HG02798 (cell line): ENCODE measurements at regions not wholly inside any gene's neighbourhood (a gene's known extent, or its start where the extent isn't known, plus 50 kb on each side); places are given as distances from the start of the nearest gene placed in this dataset.
"Not testable (repeated sequence)": the region's sequence is repeated elsewhere in the genome, so short reads cannot be mapped to it uniquely, and the experiment has no call there.

Experiments
- ATAC-seq: cut with Tn5 transposase; IDR thresholded peaks from one replicate; pipeline ENCODE4 v1.9.1; 2021; ENCODE audit warnings: mild to moderate bottlenecking; ENCODE audit not compliant: unreplicated experiment, poor library complexity

- ATAC-seq, result no peak
Observed at GRCh38 chr13:76329866-76330580, 556.2 kb downstream of the KCTD12 start.

GRCh38 chr13:76329004-76329403 lies 557.2 kb downstream of the KCTD12 start:
- ATAC-seq, result no peak

- ATAC-seq, result no peak
Observed at GRCh38 chr13:76326343-76326742, 559.9 kb downstream of the KCTD12 start.

- no peak for ATAC-seq
Observed at GRCh38 chr13:76319921-76320320, 566.3 kb downstream of the KCTD12 start.

- ATAC-seq, result no peak
Observed at GRCh38 chr13:76316998-76317527, 569.1 kb downstream of the KCTD12 start.

GRCh38 chr13:76314495-76314894 lies 571.7 kb downstream of the KCTD12 start:
- no peak for ATAC-seq

- ATAC-seq, result no peak
Observed at GRCh38 chr13:76307142-76307541, 579.1 kb downstream of the KCTD12 start.

GRCh38 chr13:76300688-76301087 lies 585.5 kb downstream of the KCTD12 start:
- no peak for ATAC-seq

GRCh38 chr13:76297331-76297730 lies 588.9 kb downstream of the KCTD12 start:
- ATAC-seq, result no peak

GRCh38 chr13:76296751-76297150 lies 589.5 kb downstream of the KCTD12 start:
- ATAC-seq, result no peak

GRCh38 chr13:76295020-76295419 lies 591.2 kb downstream of the KCTD12 start:
- ATAC-seq, result not testable (repeated sequence)

GRCh38 chr13:76293751-76294150 lies 592.5 kb downstream of the KCTD12 start:
- no peak for ATAC-seq

- ATAC-seq, result no peak
Observed at GRCh38 chr13:76293346-76293745, 592.9 kb downstream of the KCTD12 start.

- ATAC-seq, result no peak
Observed at GRCh38 chr13:76292726-76293125, 593.5 kb downstream of the KCTD12 start.

GRCh38 chr13:76292031-76292430 lies 594.2 kb downstream of the KCTD12 start:
- no peak for ATAC-seq

- no peak for ATAC-seq
Observed at GRCh38 chr13:76289558-76289957, 596.6 kb downstream of the KCTD12 start.

- no peak for ATAC-seq
Observed at GRCh38 chr13:76286178-76286577, 600.0 kb downstream of the KCTD12 start.

- no peak for ATAC-seq
Observed at GRCh38 chr13:76285463-76285862, 600.7 kb downstream of the KCTD12 start.

- ATAC-seq, result not testable (repeated sequence)
Observed at GRCh38 chr13:76279766-76280165, 606.4 kb downstream of the KCTD12 start.

GRCh38 chr13:76271728-76272232 lies 614.4 kb downstream of the KCTD12 start:
- ATAC-seq, result no peak

GRCh38 chr13:76268307-76268706 lies 617.9 kb downstream of the KCTD12 start:
- not testable (repeated sequence) for ATAC-seq

- ATAC-seq, result no peak
Observed at GRCh38 chr13:76267216-76267615, 619.0 kb downstream of the KCTD12 start.
